ENCODE measurements at regions not wholly inside any gene's neighbourhood (a gene's known extent, or its start where the extent isn't known, plus 50 kb on each side); places are given as distances from the start of the nearest gene placed in this dataset.

DNA sequence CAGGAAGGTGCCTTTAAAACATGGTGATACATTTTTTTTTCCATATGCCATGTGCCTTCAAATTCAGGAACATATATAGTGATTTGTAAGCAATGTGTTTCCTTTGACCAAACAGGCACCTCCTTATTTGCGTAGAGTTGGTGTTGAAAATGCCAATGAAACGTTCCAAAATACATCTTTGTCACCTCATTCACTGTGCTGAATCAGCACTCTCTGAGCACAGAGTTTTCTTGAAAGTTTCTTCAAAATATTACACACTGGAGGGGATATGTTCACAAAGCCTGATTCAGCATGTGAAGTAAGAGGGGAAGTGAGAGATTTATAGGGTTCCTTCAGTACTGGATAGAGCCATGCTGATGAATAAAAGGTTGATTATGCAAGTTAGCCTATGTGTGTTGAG lies 85.7 kb upstream of the PRR32 start:
- WGBS (ENCODE audit: missing lambda C conversion rate), result 7% methylated on average over 2 of the region's 2 CpGs
- no peak overlapping the region for H3K27ac ChIP-seq
- no peak for DNase-seq (ENCODE audit: low read depth in 1 of 2, low spot score in 1 of 2)
- H3K9me3 ChIP-seq, result no peaks in the 10 kb centered on the region
- TF ChIP-seq MAZ (IDR thresholded peaks at IDR 0.05; ENCODE audit: borderline replicate concordance, low read depth, low read length), result no peak
- no peak for TF ChIP-seq JUNB (IDR thresholded peaks at IDR 0.05)
- TF ChIP-seq REST (IDR thresholded peaks at IDR 0.05), result no peak
- TF ChIP-seq, protein P1, sequence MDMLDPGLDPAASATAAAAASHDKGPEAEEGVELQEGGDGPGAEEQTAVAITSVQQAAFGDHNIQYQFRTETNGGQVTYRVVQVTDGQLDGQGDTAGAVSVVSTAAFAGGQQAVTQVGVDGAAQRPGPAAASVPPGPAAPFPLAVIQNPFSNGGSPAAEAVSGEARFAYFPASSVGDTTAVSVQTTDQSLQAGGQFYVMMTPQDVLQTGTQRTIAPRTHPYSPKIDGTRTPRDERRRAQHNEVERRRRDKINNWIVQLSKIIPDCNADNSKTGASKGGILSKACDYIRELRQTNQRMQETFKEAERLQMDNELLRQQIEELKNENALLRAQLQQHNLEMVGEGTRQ (IDR thresholded peaks at IDR 0.05), result no peak
- TF ChIP-seq KDM5A (IDR thresholded peaks at IDR 0.05), result no peak
- no peak for TF ChIP-seq RFX5 (IDR thresholded peaks at IDR 0.05)
- peak; percentile 58 for TF ChIP-seq MAFK (IDR thresholded peaks at IDR 0.05; ENCODE audit: partially characterized antibody)
- no peak for FAIRE-seq
- no peak overlapping the region for H3K4me3 ChIP-seq
- ATAC-seq, result no peak
- CTCF ChIA-PET, result no interaction called here
- no peak overlapping the region for H3K4me2 ChIP-seq
- POLR2A ChIA-PET, result no interaction called here
- H3K4me1 ChIP-seq, result no peaks in the 10 kb centered on the region

All from A549 (cell line).